Lung (tissue), 11 donors: ENCODE measurements at regions not wholly inside any gene's neighbourhood (a gene's known extent, or its start where the extent isn't known, plus 50 kb on each side); places are given as distances from the start of the nearest gene placed in this dataset.
A peak's percentile ranks its signal among the peaks of the same experiment; 100 is the strongest.

Experiments
- ATAC-seq: fragments of 200-7000 bp; cut with Tn5 transposase; one replicate; pipeline ENCODE4 v1.9.1; 2020; ENCODE audit warnings: moderate number of reproducible peaks; ENCODE audit not compliant: insufficient read depth, low FRiP score
- DNase-seq, 3 donors: peaks; one replicate each; pipeline ENCODE4 v3.0.0-alpha.2; 2013 to 2017
- H3K27ac ChIP-seq, 2 donors: one replicate each; pipeline ENCODE4 v1.5.1; 2013; ENCODE audit warnings: mild to moderate bottlenecking in 2 of 2, moderate library complexity in 2 of 2, control low read depth in 1 of 2, inconsistent platforms in 1 of 2, low read depth in 1 of 2, low read length in 1 of 2
- H3K27me3 ChIP-seq, 3 donors: one replicate each; pipeline ENCODE4 v1.5.1; 2013; ENCODE audit warnings: low read length in 2 of 3; ENCODE audit not compliant: control insufficient read depth in 3 of 3, insufficient read depth in 3 of 3
- H3K36me3 ChIP-seq, 4 donors: one replicate each; pipeline ENCODE4 v1.5.1; 2013; ENCODE audit warnings: low read length in 4 of 4, mild to moderate bottlenecking in 1 of 4, moderate library complexity in 1 of 4; ENCODE audit not compliant: control insufficient read depth in 4 of 4, insufficient read depth in 4 of 4
- H3K4me1 ChIP-seq, 5 donors: one replicate each; pipeline ENCODE4 v1.5.1; 2013; ENCODE audit warnings: low read length in 5 of 5, mild to moderate bottlenecking in 2 of 5, moderate library complexity in 1 of 5; ENCODE audit not compliant: control insufficient read depth in 5 of 5, insufficient read depth in 5 of 5
- H3K4me3 ChIP-seq: one replicate; pipeline ENCODE4 v1.5.1; 2013; ENCODE audit warnings: mild to moderate bottlenecking, control low read depth, moderate library complexity
- H3K9ac ChIP-seq, 2 donors: one replicate each; pipeline ENCODE4 v1.5.1; 2013; ENCODE audit warnings: low read length in 2 of 2, control low read depth in 1 of 2; ENCODE audit not compliant: insufficient read depth in 1 of 2
- H3K9me3 ChIP-seq, 4 donors: one replicate each; pipeline ENCODE4 v1.5.1; 2013; ENCODE audit warnings: low read length in 3 of 4, mild to moderate bottlenecking in 1 of 4, moderate library complexity in 1 of 4; ENCODE audit not compliant: control insufficient read depth in 4 of 4, insufficient read depth in 3 of 4
- CTCF ChIP-seq: IDR thresholded peaks from 2 replicates; pipeline ENCODE4 v1.5.1; 2012; ENCODE audit warnings: mild to moderate bottlenecking; ENCODE audit errors: control extremely low read depth, extremely low read depth
- WGBS, 2 donors: extraction: QIAGEN DNeasy Blood & Tissue Kit; methylation state at CpG; one replicate each; pipeline ENCODE4 v1.1.7; 2013; 5-methylcytosine and 5-hydroxymethylcytosine counted together
- donor health status: control.
- donor health status: control.
- donor health status: Bipolar disorder and iron deficiency.
- donor health status: healthy.
- donor health status: DM: yes; HTN: yes; CAD: no.

DNA sequence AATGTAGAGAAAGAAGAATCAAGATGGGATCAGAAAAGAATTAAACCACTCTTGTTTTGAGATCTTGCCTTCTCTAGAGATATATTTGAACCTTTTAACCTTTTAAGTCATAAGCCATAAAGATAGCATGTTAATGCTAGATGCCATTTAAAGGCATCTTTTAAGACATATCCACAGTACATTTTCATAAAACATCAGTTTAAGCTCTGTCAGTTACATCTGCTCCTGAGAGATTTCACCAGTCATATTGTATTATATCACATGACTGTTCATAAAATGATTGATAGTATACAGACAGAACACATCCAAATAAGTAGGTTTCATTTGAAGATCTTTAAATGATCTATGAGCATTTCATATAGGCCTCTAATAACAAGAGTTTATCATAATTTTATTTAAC is 1238.5 kb downstream of the SLC16A7 start:
- Histone ChIP-seq H3K9me3 (peaks cover 0 to 4% (median 0%) of the 10 kb centered on the region in 4 donors), H3K4me1 (no peaks in the 10 kb centered on the region), H3K36me3 (no peaks in the 10 kb centered on the region), H3K27me3 (no peaks in the 10 kb centered on the region), H3K27ac (no peak overlapping the region), H3K4me3 (no peak overlapping the region), H3K9ac (no peak overlapping the region)
- DNase-seq, result no peak
- ATAC-seq, result no peak
- no peak for TF ChIP-seq CTCF

DNA sequence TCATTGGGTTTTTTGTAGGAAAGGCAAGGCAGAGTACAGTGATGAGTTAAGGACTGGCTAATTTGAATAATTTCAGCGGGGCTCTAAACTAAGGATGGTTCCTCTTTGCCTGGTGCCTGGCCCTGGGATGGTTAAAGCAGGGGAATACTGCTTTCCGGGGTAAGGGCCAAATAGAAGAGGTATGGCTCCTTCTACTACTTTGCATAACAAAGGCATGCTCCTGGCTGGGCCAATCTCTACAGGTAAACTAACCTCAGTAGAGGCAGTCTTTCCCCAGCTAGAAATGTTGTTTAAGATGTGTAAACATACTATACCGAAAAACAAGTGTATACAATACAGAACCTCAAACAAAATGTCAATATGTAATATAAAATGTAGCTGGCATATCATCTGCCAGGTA is 1239.0 kb downstream of the SLC16A7 start:
- ATAC-seq, result no peak
- no peaks in the 10 kb centered on the region for H3K4me1 ChIP-seq
- H3K27ac ChIP-seq, result no peak overlapping the region
- H3K27me3 ChIP-seq, result no peaks in the 10 kb centered on the region
- no peak overlapping the region for H3K4me3 ChIP-seq
- DNase-seq, result no peak
- H3K36me3 ChIP-seq, result no peaks in the 10 kb centered on the region
- no peak for TF ChIP-seq CTCF
- peaks cover 0 to 4% (median 0%) of the 10 kb centered on the region in 4 donors for H3K9me3 ChIP-seq
- 85 to 86% methylated on average over 3 of the region's 3 CpGs for WGBS, 2 donors
- H3K9ac ChIP-seq, result no peak overlapping the region

GRCh38 chr12:60836651-60837050 is 1240.8 kb downstream of the SLC16A7 start:
- Histone ChIP-seq H3K36me3 (no peaks in the 10 kb centered on the region), H3K4me3 (no peak overlapping the region), H3K27ac (no peak overlapping the region), H3K9me3 (peaks cover 0 to 4% (median 0%) of the 10 kb centered on the region in 4 donors), H3K4me1 (no peaks in the 10 kb centered on the region), H3K27me3 (no peaks in the 10 kb centered on the region), H3K9ac (no peak overlapping the region)
- DNase-seq (no peak), ATAC-seq (no peak)
- WGBS, 2 donors, result 94% methylated on average over 1 of the region's 1 CpG
- TF ChIP-seq CTCF, result no peak

DNA sequence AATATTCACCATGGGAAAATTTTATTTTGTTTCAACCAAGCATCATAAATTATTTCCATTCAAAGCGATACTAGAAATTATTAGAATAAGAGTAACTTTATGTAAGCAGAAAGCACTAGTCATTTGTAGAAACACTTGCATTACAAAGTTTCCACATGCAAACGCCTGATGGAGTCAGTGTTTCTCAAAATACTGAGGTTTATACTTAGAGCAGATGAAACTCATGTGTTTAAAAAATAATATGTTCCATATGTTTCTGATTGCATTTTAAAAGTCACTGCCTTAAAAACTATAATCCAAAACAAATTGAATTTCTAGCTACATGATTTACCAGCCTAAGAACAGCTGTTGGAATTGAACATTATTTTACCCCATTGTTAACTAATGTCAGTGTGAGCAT is 1246.4 kb downstream of the SLC16A7 start:
- ATAC-seq, result no peak
- no peaks in the 10 kb centered on the region for H3K27me3 ChIP-seq
- no peak overlapping the region for H3K27ac ChIP-seq
- WGBS, 2 donors, result 61 to 79% methylated on average over 2 of the region's 2 CpGs
- peak in 2 of 3 donors; percentile 79 to 84 for DNase-seq
- H3K36me3 ChIP-seq, result no peaks in the 10 kb centered on the region
- H3K9me3 ChIP-seq, result peaks cover 0 to 4% (median 0%) of the 10 kb centered on the region in 4 donors
- no peak for TF ChIP-seq CTCF
- no peak overlapping the region for H3K9ac ChIP-seq
- H3K4me3 ChIP-seq, result no peak overlapping the region
- peaks cover 0 to 26% (median 0%) of the 10 kb centered on the region in 5 donors for H3K4me1 ChIP-seq
